Caco-2 (cell line): ENCODE measurements at regions not wholly inside any gene's neighbourhood (a gene's known extent, or its start where the extent isn't known, plus 50 kb on each side); places are given as distances from the start of the nearest gene placed in this dataset.
A peak's percentile ranks its signal among the peaks of the same experiment; 100 is the strongest.

Source experiments
- BruUV-seq: library from RNA; stranded (reverse); fragments of 400-500 nt; replicated peaks from 2 replicates; lab custom pipeline; 2021; lab: Mats Ljungman, UMichigan
- CTCF ChIA-PET: fragments of 300-600 bp; sonication (Branson Sonifier 250); formaldehyde crosslinking; loops from one replicate; lab custom pipeline; 2022; ENCODE audit warnings: antibody characterized with exemption; lab: Charles Lee
- POLR2A ChIA-PET: fragments of 300-600 bp; sonication (Branson Sonifier 250); formaldehyde crosslinking; loops from one replicate; lab custom pipeline; 2022; ENCODE audit warnings: antibody characterized with exemption; lab: Charles Lee
- DNase-seq, 2 experiments: peaks; one replicate each; pipeline versions ENCODE4 v3.0.0 to v3.0.0-alpha.2; 2020 to 2022
- H3K27me3 ChIP-seq: replicated peaks from 2 replicates; pipeline ENCODE4 v1.6.0; 2011; ENCODE audit warnings: low read length; ENCODE audit not compliant: control insufficient read depth, insufficient read depth
- H3K36me3 ChIP-seq: 2 replicates; pipeline ENCODE4 v1.5.1; 2011; ENCODE audit warnings: low read length; ENCODE audit not compliant: control insufficient read depth, insufficient read depth
- H3K4me1 ChIP-seq: fragments of 250-450 bp; sonication (Bioruptor Pico); 2 replicates; pipeline ENCODE4 v1.5.1; 2020; ENCODE audit warnings: mild to moderate bottlenecking
- H3K4me3 ChIP-seq: 2 replicates; pipeline ENCODE4 v1.5.1; 2011; ENCODE audit warnings: low read depth, mild to moderate bottlenecking, control low read depth, low read length
- H3K9me3 ChIP-seq: fragments of 250-450 bp; sonication (Bioruptor Pico); 2 replicates; pipeline ENCODE4 v1.5.1; 2020; ENCODE audit warnings: mild to moderate bottlenecking, moderate library complexity
- H3K27ac Mint-ChIP-seq: one replicate; pipeline ENCODE4 v1.8.0; 2022; ENCODE audit warnings: mixed read lengths; ENCODE audit not compliant: unreplicated experiment
- H3K27me3 Mint-ChIP-seq: one replicate; pipeline ENCODE4 v1.8.0; 2022; ENCODE audit warnings: mixed read lengths; ENCODE audit not compliant: insufficient read depth, unreplicated experiment
- H3K36me3 Mint-ChIP-seq: one replicate; pipeline ENCODE4 v1.8.0; 2022; ENCODE audit warnings: mild to moderate bottlenecking, mixed read lengths; ENCODE audit not compliant: insufficient read depth, unreplicated experiment
- H3K4me1 Mint-ChIP-seq: one replicate; pipeline ENCODE4 v1.8.0; 2022; ENCODE audit warnings: low read depth, mixed read lengths; ENCODE audit not compliant: unreplicated experiment
- H3K4me3 Mint-ChIP-seq: one replicate; pipeline ENCODE4 v1.8.0; 2022; ENCODE audit warnings: mild to moderate bottlenecking, moderate library complexity, mixed read lengths; ENCODE audit not compliant: unreplicated experiment
- H3K9me3 Mint-ChIP-seq: one replicate; pipeline ENCODE4 v1.8.0; 2022; ENCODE audit warnings: mixed read lengths; ENCODE audit not compliant: unreplicated experiment
- CTCF ChIP-seq, 2 experiments: fragments of 200-600 bp in 1 of 2; IDR thresholded peaks; 1 replicate in 1 of 2; 2 replicates in 1 of 2; pipeline versions ENCODE4 v1.5.1 to v1.8.0; 2011 to 2022; ENCODE audit warnings: antibody characterized with exemption in 1 of 2, control low read depth in 1 of 2, inconsistent platforms in 1 of 2, low read depth in 1 of 2, low read length in 1 of 2, mild to moderate bottlenecking in 1 of 2, moderate library complexity in 1 of 2; ENCODE audit not compliant: insufficient read depth in 1 of 2, severe bottlenecking in 1 of 2, unreplicated experiment in 1 of 2
- intact Hi-C: fragments of 100-400 bp; cut with micrococcal nuclease; formaldehyde crosslinking; loops from one replicate; pipeline ENCODE4 v1.10.0; 2022; ENCODE audit not compliant: unreplicated experiment

GRCh38 chr1:91170571-91170970, 148.7 kb upstream of the ZNF644 start:
- Mint-ChIP-seq H3K27me3 (peaks cover 3% of the 10 kb centered on the region), H3K36me3 (no peaks in the 10 kb centered on the region), H3K27ac (no peak overlapping the region), H3K9me3 (no peaks in the 10 kb centered on the region), H3K4me3 (no peak overlapping the region), H3K4me1 (no peaks in the 10 kb centered on the region)
- CTCF ChIA-PET: interaction anchor here (0.6 kb wide), 1 partner anchor 60 kb away, joined by 3 read pairs; no protein-coding TSS in a partner anchor
- POLR2A ChIA-PET: no interaction called here
- Histone ChIP-seq H3K36me3 (no peaks in the 10 kb centered on the region), H3K9me3 (no peaks in the 10 kb centered on the region), H3K4me3 (no peak overlapping the region), H3K4me1 (no peaks in the 10 kb centered on the region), H3K27me3 (no peaks in the 10 kb centered on the region)
- no peak for TF ChIP-seq CTCF (IDR thresholded peaks at IDR 0.05; ENCODE audit: insufficient read depth in 1 of 2, low read depth in 1 of 2, low read length in 1 of 2, severe bottlenecking in 1 of 2, unreplicated experiment in 1 of 2)
- no peak for DNase-seq
- intact Hi-C loops: no loop called here
- no TSS peak for BruUV-seq

- Mint-ChIP-seq H3K9me3 (no peaks in the 10 kb centered on the region), H3K36me3 (no peaks in the 10 kb centered on the region), H3K4me3 (no peak overlapping the region), H3K27ac (no peak overlapping the region), H3K4me1 (peaks cover 14% of the 10 kb centered on the region), H3K27me3 (no peaks in the 10 kb centered on the region)
- Histone ChIP-seq H3K4me3 (no peak overlapping the region), H3K4me1 (no peaks in the 10 kb centered on the region), H3K36me3 (no peaks in the 10 kb centered on the region), H3K9me3 (no peaks in the 10 kb centered on the region), H3K27me3 (no peaks in the 10 kb centered on the region)
- DNase-seq: peak; percentile 48 to 50
- intact Hi-C loops: loop anchor here (1.0 to 10.0 kb wide), 5 partner anchors 112 to 591 kb away; partner anchors contain the start of gene CDC7
- BruUV-seq: no TSS peak
- ChIA-PET CTCF (interaction anchor here (0.6 to 3.3 kb wide), 15 partner anchors 15 to 445 kb away, joined by 3 to 36 read pairs (median 4); partner anchors contain the start of genes CDC7, HFM1 and ZNF644), POLR2A (no interaction called here)
- TF ChIP-seq CTCF (IDR thresholded peaks at IDR 0.05; ENCODE audit: insufficient read depth in 1 of 2, low read depth in 1 of 2, low read length in 1 of 2, severe bottlenecking in 1 of 2, unreplicated experiment in 1 of 2): peak; percentile 74
Observed at GRCh38 chr1:91166106-91166712, 144.4 kb upstream of the ZNF644 start.

GRCh38 chr1:91165033-91165654, 143.3 kb upstream of the ZNF644 start:
- Histone ChIP-seq H3K36me3 (no peaks in the 10 kb centered on the region), H3K4me1 (no peaks in the 10 kb centered on the region), H3K27me3 (no peaks in the 10 kb centered on the region), H3K9me3 (no peaks in the 10 kb centered on the region), H3K4me3 (no peak overlapping the region)
- intact Hi-C loops: loop anchor here (1.0 to 10.0 kb wide), 6 partner anchors 23 to 590 kb away; partner anchors contain the start of gene CDC7
- TF ChIP-seq CTCF (IDR thresholded peaks at IDR 0.05; ENCODE audit: insufficient read depth in 1 of 2, low read depth in 1 of 2, low read length in 1 of 2, severe bottlenecking in 1 of 2, unreplicated experiment in 1 of 2): peak; percentile 72 to 87
- Mint-ChIP-seq H3K27ac (no peak overlapping the region), H3K27me3 (no peaks in the 10 kb centered on the region), H3K4me1 (peaks cover 14% of the 10 kb centered on the region), H3K4me3 (no peak overlapping the region), H3K36me3 (no peaks in the 10 kb centered on the region), H3K9me3 (no peaks in the 10 kb centered on the region)
- no TSS peak for BruUV-seq
- ChIA-PET POLR2A (no interaction called here), CTCF (interaction anchor here (0.5 to 3.3 kb wide), 15 partner anchors 12 to 444 kb away, joined by 3 to 36 read pairs (median 6); partner anchors contain the start of gene ZNF644)
- peak; percentile 71 to 83 for DNase-seq
